HEK293T (cell line): ENCODE measurements at regions not wholly inside any gene's neighbourhood (a gene's known extent, or its start where the extent isn't known, plus 50 kb on each side); places are given as distances from the start of the nearest gene placed in this dataset.

ENCODE experiments used
- ELF4 ChIP-seq: fragments of 450-650 bp; IDR thresholded peaks from 2 replicates; pipeline ENCODE4 v1.6.1; 2017; ENCODE audit warnings: antibody characterized with exemption
- FOXK2 ChIP-seq: fragments of 450-650 bp; IDR thresholded peaks from 2 replicates; pipeline ENCODE4 v1.6.1; 2016; ENCODE audit warnings: mild to moderate bottlenecking
- HDGF ChIP-seq: fragments of 450-650 bp; IDR thresholded peaks from 2 replicates; pipeline ENCODE4 v1.6.1; 2017; ENCODE audit warnings: antibody characterized with exemption, borderline replicate concordance
- SP1 ChIP-seq: fragments of 450-650 bp; IDR thresholded peaks from 2 replicates; pipeline ENCODE4 v1.6.1; 2017
- SUZ12 ChIP-seq: fragments of 450-650 bp; IDR thresholded peaks from 2 replicates; pipeline ENCODE4 v1.6.1; 2016; ENCODE audit warnings: mild to moderate bottlenecking
- ZNF384 ChIP-seq: fragments of 450-650 bp; IDR thresholded peaks from 2 replicates; pipeline ENCODE4 v1.6.1; 2016

- TF ChIP-seq HDGF, result no peak
- TF ChIP-seq ZNF384, result no peak
- TF ChIP-seq FOXK2, result no peak
- TF ChIP-seq SUZ12, result no peak
- TF ChIP-seq ELF4, result no peak
- TF ChIP-seq SP1, result no peak
Observed at GRCh38 chr1:195831789-195832188, 776.5 kb downstream of the KCNT2 start.
